ENCODE measurements at regions not wholly inside any gene's neighbourhood (a gene's known extent, or its start where the extent isn't known, plus 50 kb on each side); places are given as distances from the start of the nearest gene placed in this dataset.

DNA sequence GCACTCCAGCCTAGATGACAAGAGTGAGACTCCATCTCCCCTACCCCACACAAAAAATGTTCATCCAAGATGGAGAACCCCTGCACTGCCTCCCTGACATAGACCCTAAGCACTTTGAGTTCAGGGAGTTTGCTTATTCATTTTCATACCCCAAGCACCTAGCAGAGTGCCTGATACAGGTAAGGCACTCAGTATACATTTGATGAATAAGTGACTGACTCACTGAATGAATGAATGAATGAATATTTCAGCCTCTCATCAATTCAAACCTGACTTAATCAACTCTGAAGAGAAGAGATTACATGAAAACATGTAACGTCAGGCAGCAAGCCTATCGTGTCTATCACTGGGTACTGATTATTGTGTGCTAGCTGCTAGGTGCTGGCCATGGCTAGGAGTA lies 121.3 kb upstream of the GADD45A start:
- DNase-seq: peak; percentile 1

DNA sequence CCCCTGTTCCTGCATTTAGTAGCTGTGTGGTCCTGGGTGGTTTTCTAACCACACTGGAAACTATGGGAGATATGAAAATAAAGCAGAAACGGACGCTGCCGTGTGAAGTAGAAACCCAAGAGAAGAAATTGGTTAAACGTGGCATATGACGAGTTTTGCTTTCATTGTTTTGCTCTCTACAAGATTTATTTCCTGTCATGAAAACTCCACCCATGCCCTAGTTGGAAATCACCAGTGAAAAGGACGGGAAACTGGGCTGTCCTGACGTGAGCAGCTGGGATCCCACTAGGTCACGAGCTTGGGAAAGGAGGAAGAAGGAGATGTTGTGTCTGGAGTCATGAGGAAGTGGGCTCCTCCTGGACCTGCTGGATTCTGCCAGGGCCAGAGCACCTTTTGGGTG lies 120.8 kb upstream of the GADD45A start:
- no peak for DNase-seq

DNA sequence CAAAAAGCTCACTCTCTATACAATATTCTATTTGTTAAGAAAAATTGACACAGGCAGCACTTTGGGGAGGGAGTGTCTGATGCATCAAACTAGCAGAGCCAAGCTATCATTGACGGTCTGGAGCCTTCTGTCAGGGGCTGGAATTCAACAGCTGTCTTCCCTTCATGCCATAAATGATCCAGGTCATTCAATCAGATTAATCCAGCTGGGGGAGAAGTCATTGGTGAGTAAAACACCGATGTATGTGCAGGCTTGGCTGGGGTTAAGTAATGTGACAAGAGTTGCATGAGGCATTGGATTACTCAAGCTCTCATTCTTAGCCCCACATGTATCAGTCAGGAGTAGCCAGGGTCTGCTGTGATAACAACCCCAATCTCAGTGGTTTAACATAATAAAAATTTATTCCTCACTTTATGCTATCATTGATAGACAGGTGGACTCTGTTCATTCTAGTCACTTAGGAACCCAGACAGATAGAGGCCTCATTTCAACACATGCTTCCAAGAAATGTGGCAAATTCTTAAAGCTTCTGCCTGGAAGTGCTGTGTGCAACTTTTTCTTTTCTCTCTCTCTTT lies 118.1 kb upstream of the GADD45A start:
- no peak for DNase-seq

DNA sequence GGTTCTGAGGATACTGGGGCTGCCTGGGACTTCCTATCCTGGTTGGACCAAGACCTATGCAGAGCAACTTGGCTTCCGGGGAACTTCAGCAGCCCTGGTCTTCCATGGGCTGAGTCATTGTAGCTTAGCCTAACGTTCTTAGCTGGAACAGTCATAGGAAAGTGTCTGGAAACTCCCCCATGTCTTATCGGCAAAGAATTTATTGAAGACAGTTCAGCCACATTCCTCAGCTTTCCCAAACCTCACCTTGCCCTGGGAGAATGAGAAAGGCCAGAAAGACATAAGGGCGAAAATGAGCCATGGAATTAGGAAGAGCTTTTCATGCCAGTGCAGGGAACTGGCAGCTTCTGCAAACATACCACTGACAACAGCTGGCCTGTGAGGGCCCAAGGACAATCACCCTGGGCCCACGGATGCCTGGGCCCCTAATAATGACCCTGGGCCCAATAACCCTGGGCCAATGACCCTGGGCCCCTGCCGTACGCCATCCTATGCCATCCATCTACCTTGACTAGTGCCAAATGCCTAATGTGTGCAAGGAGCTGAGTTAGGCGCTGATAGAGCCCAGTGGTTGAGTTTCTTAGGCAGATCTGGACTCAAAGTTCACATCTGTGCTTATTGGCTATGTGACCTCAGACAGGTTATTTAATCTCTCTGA lies 114.4 kb upstream of the GADD45A start:
- peak; percentile 93 for DNase-seq

DNA sequence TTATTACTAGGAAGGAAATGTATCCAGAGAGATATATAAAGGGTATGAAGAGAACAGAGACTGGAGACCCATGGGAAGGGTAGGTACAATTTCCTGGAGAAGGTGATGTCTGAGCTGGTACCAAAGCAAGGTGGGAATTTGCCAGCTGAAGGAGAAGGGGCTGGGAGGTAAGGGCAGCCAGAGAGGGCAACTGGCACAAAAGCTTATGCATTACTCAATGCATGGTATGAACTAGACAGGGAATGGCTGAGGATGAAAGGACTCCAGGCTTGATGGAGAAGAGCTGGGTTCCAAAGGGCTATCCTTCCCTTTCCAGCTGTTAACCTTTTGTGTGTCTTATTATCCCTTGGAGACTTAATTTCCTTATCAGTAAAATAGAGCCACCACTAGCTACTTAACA lies 113.6 kb upstream of the GADD45A start:
- no peak for DNase-seq

- no peak for DNase-seq
Measured at GRCh38 chr1:67571901-67572593, 113.0 kb upstream of the GADD45A start.

DNA sequence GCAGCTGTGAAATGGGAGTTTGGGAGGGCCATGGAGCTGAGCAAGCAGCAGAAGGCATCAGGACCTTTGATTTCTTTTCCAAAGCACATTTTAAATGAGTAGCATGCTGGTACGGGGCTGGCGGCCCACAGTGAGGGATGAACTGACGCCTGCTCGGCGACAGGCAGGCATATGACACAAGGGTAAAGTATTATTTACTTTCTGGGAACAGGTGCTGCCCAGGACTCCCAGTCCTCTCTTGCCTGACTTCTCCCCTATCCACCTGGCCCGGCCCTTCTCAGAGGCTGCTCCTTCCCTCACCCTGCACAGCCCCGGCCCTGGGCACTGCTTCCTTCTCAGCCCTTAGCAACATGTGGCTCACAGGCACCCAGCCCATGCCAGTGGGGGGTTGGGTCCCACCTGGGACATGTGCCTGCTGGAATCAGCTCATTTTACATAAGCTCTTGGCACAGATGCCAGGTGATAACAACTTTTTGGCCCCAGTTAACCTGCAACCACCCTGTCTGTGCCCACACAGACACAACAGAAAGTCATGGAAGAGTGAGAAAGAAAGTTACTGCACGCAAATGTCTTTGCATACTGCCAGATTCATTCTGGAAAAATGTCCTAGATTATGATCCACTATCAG lies 112.3 kb upstream of the GADD45A start:
- DNase-seq: no peak

GRCh38 chr1:67573311-67573872 lies 111.6 kb upstream of the GADD45A start:
- DNase-seq: no peak

- DNase-seq: no peak
Measured at GRCh38 chr1:67574221-67574620, 110.8 kb upstream of the GADD45A start.

DNA sequence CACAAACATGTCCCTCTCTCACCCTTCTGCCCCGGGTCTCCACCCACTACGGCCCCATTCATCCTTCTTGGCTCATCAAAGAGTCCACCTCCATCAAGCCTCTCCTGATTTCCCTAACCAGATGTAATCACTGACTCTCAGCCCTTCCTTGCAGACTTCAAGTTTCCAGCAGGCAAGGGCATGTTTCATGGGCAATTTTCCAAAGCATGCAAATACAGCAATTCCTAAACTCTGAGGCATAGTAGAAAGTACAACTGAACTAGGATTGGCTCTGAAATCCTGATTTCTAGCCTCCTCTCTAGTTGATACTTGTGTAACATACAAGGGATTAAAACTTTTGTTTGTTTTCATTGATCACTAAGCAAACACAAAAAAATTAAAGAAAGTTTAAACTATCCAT lies 109.1 kb upstream of the GADD45A start:
- DNase-seq: no peak

DNA sequence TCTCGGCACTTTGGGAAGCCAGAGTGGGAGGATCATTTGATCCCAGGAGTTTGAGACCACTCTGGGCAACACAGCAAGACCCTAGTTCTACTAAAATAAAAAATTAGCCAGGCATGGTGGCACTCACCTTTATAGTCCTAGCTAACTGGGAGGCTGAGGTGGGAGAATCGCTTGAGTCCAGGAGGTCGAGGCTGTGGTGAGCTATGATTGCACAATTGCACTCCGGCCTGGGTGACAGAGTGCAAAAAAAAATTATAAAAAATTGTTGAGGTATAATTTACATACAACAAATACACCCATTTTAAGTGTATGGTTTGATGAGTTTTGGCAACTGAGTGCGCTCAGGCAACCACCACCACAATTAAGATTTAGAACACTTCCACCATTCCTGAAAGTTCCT lies 108.5 kb upstream of the GADD45A start:
- DNase-seq: no peak

GRCh38 chr1:67577646-67578045 lies 107.4 kb upstream of the GADD45A start:
- no peak for DNase-seq

GRCh38 chr1:67578397-67579020 lies 106.5 kb upstream of the GADD45A start:
- DNase-seq: no peak

- no peak for DNase-seq
Measured at GRCh38 chr1:67579623-67580394, 105.2 kb upstream of the GADD45A start.

DNA sequence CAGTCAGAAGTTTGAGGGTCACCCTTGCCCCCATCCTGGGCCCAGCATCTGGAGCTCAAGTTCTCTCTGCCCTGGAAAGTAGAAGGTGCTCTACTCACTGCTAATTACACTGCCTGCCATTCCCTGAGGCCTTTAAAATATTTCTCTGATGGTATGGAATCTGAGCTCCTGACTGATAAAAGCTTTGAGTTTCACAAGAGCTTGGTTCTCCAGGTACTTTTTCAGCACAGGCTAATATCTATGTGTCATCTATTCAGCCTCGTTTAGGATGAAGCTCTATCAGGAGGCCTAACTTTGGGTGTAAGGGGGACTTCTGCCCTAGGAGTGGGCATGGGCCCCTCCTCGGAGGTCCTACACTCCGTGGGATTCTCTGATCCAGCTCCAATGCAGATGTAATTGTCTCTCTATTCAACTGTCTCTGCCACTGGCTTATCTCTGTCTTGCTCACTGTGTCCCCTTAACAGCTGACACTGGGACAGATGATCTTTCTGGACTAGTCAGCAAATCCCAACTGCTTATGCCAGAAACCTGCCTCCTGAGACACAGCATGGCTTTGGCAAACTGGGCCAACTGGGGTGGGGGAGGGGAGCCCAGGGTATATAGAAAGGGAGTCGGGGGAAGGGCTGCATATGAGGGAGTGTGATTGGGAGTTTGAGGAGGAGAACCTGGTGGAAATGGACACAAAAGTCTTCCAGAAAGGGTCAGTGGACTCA lies 104.2 kb upstream of the GADD45A start:
- DNase-seq: no peak

DNA sequence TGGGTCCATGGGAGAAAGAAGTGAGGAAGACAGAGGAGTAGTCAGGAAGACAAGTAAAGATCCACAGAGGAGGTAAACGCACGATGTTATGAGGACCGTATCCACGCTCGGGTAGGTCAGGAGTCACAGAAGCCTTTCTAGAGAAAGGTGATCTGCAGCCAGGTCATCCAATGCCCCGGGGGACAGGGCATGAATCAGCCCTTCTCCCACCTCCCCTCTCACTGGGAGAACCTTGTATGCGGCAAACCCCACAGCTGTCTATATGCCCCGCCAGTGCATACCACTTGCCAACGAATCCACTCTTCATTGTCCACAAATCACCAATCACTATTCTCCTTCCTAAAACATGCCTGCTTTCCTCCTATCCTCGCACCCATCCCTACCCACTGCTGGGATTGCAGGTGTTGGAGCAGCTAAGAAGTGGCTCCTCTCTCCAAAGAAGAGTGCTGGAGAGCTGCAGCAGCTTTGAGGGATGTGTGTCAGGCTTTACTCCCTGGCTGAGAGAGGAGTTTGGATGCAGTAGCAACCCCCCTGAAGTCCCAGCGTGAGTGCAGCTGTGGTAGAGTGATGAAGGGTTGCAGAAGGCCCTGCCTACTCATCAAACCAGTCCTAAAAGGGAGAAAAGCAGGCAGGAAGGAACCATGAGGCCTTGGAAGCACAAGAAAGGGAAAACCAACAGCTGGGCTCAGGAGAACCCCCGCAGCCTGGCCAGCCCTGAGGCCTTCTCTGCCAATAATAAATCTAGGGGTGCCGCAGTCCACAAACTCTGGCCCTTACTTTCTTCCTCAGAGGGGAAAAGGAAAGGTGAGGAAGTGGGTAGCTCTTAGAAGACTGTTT lies 102.2 kb upstream of the GADD45A start:
- DNase-seq: peak; percentile 70

GRCh38 chr1:67583462-67583950 lies 101.5 kb upstream of the GADD45A start:
- no peak for DNase-seq

- no peak for DNase-seq
Measured at GRCh38 chr1:67584938-67585337, 100.1 kb upstream of the GADD45A start.

DNA sequence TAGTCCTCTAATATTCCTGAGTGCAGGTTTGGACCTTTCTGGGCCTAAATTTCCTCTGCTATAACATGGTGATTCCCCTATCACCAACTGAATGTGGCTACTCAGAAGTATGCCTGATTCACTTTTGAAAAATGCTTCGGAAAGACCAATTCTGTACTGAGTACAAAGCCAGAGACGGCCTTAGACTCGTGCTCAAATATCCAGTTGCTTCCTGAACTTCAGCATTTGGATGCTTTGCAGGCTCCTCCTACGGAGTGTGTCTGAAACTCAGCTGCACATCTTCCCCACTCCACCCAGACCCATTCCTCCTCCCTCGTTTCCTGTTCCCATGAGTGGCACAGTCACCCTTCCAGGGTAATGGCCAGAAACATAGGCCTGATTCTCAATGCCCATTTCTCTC lies 98.4 kb upstream of the GADD45A start:
- DNase-seq: no peak

DNA sequence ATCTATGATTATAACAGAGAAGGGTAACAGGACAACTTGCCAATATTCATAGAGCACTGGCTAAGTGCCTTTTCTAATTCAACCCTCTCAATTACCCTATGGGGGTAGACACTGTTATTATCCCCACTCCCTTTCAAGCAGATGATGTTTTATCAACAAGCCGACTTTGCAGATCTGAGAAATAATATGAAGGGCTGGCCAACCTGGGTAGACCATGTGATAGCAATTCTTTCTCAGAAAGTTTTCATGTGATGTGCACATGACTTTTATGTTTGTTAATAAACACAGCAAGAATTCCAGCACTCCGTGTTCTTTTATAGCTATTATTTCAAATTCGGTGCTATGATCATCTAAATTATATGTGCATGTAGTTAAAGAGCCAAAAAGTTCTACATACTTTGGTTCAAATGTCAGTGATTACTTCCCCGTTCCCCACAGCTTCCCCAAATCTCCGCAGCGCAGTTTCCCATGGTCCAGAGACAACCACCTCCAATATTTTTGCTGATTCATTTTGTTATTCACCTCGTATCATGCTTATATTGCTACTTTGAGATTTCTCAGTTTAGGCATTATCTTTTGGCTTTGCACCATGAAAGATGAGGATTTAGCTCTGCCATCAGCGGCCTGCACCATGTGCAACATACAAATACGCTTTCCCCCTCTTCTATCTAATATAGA lies 96.7 kb upstream of the GADD45A start:
- DNase-seq: no peak
